ENCODE measurements at regions not wholly inside any gene's neighbourhood (a gene's known extent, or its start where the extent isn't known, plus 50 kb on each side); places are given as distances from the start of the nearest gene placed in this dataset.
"Not testable (repeated sequence)": the region's sequence is repeated elsewhere in the genome, so short reads cannot be mapped to it uniquely, and the experiment has no call there.

DNA sequence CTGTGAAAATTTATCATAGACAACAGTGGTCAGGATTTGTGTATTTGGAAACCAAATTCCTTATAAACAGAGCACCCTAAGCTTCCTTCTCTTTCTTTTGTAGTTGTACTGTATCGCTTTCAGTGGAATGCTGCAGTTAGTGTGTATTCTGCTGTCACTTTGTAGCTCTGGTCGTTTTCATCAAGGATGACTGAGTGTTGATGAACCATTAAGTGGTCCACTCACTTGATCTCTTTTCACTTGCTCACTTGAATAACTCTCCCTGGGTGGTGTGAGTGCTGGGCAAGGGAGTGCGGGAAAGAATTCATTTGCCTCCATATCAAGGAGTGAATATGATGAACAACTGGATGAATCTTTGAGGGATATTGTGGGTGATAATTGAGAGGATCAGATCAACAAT, 1225.7 kb upstream of the WWC1 start:
- no peak overlapping the region for H3K27ac ChIP-seq
- no peak for TF ChIP-seq ZFX (IDR thresholded peaks at IDR 0.05; ENCODE audit: borderline replicate concordance)
- TF ChIP-seq, protein P1, sequence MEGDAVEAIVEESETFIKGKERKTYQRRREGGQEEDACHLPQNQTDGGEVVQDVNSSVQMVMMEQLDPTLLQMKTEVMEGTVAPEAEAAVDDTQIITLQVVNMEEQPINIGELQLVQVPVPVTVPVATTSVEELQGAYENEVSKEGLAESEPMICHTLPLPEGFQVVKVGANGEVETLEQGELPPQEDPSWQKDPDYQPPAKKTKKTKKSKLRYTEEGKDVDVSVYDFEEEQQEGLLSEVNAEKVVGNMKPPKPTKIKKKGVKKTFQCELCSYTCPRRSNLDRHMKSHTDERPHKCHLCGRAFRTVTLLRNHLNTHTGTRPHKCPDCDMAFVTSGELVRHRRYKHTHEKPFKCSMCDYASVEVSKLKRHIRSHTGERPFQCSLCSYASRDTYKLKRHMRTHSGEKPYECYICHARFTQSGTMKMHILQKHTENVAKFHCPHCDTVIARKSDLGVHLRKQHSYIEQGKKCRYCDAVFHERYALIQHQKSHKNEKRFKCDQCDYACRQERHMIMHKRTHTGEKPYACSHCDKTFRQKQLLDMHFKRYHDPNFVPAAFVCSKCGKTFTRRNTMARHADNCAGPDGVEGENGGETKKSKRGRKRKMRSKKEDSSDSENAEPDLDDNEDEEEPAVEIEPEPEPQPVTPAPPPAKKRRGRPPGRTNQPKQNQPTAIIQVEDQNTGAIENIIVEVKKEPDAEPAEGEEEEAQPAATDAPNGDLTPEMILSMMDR (IDR thresholded peaks at IDR 0.05): no peak

- TF ChIP-seq, protein P1 (IDR thresholded peaks at IDR 0.05): no peak
- no peak for TF ChIP-seq ZFX (IDR thresholded peaks at IDR 0.05; ENCODE audit: borderline replicate concordance)
- no peak overlapping the region for H3K27ac ChIP-seq
Measured at GRCh38 chr5:167071981-167072610, 1219.3 kb upstream of the WWC1 start.

- H3K27ac ChIP-seq: no peak overlapping the region
- TF ChIP-seq, protein P1 (IDR thresholded peaks at IDR 0.05): no peak
- TF ChIP-seq ZFX (IDR thresholded peaks at IDR 0.05; ENCODE audit: borderline replicate concordance): no peak
Measured at GRCh38 chr5:167081561-167081960, 1209.9 kb upstream of the WWC1 start.

GRCh38 chr5:167096816-167097215, 1194.6 kb upstream of the WWC1 start:
- no peak for TF ChIP-seq ZFX (IDR thresholded peaks at IDR 0.05; ENCODE audit: borderline replicate concordance)
- TF ChIP-seq, protein P1 (IDR thresholded peaks at IDR 0.05): no peak
- no peak overlapping the region for H3K27ac ChIP-seq

GRCh38 chr5:167104351-167104750, 1187.1 kb upstream of the WWC1 start:
- H3K27ac ChIP-seq: peak overlapping the region; percentile 57
- TF ChIP-seq ZFX (IDR thresholded peaks at IDR 0.05; ENCODE audit: borderline replicate concordance): no peak
- TF ChIP-seq, protein P1 (IDR thresholded peaks at IDR 0.05): no peak

DNA sequence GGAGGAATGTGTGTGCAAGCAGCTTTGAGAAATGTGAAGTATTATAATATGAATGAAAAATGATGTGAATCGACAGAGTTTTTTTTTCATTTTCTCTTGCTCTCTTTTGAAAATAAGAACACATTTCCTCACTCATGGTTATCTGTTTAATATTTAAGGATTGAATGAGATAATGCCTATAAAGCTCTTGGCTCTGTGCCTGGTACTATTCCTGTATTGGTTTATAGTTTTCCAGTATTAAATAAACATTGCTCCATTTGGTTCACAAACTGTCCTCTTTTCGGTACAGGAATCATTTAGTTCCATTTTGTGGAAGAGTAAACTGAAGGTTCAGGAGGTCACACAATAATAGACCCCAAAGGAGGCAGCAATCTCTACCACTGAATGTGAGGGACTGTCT, 1185.5 kb upstream of the WWC1 start:
- H3K27ac ChIP-seq: no peak overlapping the region
- TF ChIP-seq, protein P1 (IDR thresholded peaks at IDR 0.05): no peak
- no peak for TF ChIP-seq ZFX (IDR thresholded peaks at IDR 0.05; ENCODE audit: borderline replicate concordance)

DNA sequence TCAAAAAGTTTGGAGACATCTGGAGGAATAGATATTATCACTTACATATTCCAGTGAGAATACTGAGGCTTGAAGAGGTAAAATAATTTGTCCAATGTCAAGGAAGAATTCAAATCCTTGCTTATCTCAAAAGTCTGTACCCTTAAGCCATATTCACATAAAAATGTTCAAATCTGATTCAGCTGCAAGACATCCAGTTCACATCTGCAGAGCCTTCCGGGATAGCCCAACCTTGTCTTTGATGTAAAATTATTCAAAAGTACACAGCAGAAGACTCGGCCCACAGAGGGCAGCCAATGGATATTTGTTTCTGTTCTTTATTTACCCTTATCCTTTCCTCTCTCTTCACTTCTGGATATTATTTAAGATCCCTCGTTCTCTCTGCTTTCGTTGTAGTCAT, 1183.8 kb upstream of the WWC1 start:
- TF ChIP-seq, protein P1 (IDR thresholded peaks at IDR 0.05): no peak
- TF ChIP-seq ZFX (IDR thresholded peaks at IDR 0.05; ENCODE audit: borderline replicate concordance): no peak

DNA sequence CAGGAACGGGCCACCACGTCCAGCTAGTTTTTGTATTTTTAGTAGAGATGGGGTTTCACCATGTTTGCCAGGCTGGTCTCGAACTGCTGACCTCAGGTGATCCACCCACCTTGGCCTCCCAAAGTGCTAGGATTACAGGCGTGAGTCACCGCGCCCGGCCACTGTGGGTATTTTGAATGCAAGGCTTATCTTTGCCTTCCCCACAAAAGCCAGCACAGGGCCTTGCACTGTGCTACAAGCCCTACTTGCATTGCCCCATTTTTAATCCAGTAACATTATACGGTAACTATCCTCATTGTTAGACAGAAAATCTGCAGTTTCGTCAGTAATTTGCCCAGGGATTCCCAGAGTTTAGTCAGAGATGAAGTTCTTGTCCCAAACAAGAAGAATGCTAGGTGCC, 1183.2 kb upstream of the WWC1 start:
- not testable (repeated sequence) for H3K27ac ChIP-seq

More for the DNA sequence above, 1183.8 kb upstream of the WWC1 start:
- H3K27ac ChIP-seq: no peak overlapping the region
